NCI-H345 treated with DMSO at 0.1 percent for 48 hours (cell line): ENCODE measurements at regions not wholly inside any gene's neighbourhood (a gene's known extent, or its start where the extent isn't known, plus 50 kb on each side); places are given as distances from the start of the nearest gene placed in this dataset.

Source experiments
- DNase-seq: peaks from one replicate; lab custom pipeline; 2025; ENCODE audit not compliant: unreplicated experiment; lab: John Stamatoyannopoulos, UW

DNA sequence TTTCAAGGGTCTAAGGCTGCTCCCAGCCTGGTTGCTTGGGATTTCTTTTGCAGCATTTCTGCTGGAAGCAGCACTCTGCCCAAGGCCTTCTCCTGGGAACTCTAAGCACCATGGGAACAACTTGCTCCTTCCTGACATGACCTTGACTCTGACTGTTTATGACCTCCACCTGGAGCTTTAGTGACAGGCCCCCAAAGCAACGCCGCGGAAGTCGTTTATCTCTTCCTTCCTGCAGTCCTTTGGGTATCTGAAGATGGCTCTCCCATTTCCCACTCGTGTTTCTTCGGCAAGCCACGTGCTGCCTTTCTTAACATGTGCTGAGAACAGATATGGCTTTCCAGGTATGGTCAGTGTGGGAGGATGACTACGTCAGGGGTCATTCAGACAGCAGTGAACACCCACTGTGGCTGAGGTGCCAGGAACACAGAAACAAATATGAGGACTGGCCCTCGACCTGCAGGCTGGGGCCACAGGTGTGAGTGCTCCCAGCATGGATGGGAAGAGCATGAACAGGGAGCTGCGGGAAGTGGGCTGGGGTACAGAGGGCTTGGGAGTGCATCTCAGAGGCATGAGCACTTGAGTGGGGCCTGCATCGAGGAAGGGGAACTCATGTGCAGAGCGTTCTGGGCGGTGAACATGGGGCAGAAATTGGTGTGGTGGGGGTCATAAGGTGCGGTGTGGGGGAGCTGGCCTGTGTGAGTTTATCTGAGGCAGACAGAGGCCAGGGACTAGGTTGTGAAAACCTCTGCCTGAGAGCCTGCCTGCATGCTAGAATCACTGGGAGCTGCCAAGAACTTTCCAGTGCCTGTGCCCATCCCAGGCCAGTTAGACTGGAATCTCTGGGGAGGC, 140.5 kb downstream of the TSN start:
- no peak for DNase-seq

DNA sequence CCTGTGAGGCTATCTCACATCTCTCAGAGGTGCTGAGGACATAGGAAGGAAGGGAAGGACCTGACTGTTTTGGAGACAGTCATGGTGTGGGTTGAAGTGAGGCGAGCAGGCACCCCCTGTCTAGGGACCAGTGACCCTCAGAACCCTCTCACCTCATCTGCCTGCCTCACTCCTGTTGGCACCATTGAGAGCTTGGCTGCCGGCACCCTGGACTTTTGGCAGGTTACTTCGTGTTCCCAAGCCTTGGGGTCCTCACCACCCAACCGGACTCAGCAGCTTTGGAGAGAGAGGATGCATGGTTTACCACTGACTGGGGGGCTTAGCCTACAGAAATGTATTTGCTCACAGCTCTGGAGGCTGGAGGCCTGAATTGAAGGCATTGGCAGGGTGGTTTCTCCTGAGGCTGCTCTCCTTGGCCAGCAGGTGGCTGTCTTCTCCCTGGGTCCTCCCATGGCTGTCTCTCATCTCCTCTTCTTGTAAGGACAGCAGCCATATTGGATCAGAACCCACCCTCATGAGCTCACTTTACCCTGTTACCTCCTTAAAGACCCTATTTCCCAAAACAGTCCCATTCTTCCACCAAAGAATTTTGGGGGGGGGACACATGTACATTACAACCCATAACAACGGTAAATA, 142.0 kb downstream of the TSN start:
- peak; percentile 14 for DNase-seq

- DNase-seq: no peak
Observed at GRCh38 chr2:121898483-121898882, 143.0 kb downstream of the TSN start.

- DNase-seq: no peak
Observed at GRCh38 chr2:121900391-121900790, 144.9 kb downstream of the TSN start.

DNA sequence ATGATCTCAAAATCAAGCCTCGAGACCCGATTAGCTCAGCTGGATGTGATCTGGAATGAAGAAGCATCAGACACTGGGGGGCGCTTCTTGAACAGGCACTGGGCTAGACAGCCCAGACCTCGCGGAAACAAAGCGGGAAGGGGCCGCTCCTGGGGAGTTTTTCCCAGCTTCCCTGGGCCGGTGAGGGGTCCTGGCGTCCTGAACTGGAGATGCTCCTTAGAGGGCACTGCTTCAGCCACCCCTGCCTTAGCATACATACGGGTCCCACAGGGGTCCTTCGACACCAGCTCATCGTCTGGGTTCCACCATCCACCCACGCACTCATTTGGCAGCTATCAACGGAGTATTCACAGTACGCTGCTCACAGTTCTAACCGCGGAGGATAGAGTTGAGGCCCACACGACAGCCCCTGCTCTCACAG, 146.7 kb downstream of the TSN start:
- DNase-seq: no peak

DNA sequence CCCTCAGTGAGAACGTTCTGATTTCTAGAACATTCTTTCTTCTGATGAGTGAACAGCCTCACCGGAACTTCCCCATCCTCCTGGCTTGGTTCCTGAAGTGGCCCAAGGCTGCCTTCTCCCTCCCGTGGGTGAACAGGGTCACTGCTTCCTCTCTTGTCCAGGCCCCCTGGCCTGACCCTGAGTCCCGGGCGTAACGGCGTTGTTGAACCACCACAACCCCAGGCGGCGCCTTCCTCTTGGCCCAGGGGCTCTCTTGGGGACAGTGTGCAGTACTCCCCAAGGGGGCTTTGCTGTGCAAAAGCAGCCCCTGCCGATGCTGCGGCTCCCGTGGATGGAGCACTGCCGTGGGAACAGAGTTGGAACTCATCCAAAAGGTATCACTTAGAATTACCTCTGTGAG, 147.2 kb downstream of the TSN start:
- no peak for DNase-seq

DNA sequence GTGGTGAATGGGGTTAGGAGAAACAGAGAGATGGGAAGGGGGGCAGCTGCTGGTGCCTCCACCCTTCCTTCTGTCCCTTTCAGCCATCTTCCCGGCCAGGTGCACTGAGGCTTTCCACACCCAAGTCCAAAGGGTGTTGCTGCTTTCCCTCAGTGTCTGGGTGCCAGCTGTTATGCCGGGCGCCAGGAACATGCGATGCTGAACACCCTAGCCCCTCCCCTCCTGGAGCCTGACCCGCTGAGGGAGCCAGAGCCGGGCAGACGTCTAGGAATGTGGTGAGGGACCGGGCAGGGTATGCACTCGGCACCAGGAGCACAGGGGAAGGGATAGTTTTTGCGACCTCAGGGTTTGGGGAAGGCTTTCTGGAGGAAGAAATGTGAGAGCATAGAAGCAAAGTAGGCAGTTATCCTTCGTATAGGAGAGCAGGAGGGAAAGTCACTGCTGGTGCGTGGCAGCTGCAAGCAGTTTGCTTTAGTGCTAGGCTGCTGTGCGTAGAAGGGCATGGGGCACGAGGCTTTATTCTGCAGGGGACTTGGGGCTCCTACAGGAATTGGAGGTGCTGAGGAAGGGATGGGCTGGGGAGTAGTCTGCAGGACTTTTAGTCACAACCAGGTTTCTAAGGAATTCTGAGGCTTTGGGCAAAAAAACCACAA, 147.7 kb downstream of the TSN start:
- no peak for DNase-seq

- DNase-seq: no peak
Observed at GRCh38 chr2:121904656-121905055, 149.2 kb downstream of the TSN start.

GRCh38 chr2:121905201-121905600, 149.8 kb downstream of the TSN start:
- no peak for DNase-seq

GRCh38 chr2:121906170-121906569, 150.7 kb downstream of the TSN start:
- DNase-seq: no peak

DNA sequence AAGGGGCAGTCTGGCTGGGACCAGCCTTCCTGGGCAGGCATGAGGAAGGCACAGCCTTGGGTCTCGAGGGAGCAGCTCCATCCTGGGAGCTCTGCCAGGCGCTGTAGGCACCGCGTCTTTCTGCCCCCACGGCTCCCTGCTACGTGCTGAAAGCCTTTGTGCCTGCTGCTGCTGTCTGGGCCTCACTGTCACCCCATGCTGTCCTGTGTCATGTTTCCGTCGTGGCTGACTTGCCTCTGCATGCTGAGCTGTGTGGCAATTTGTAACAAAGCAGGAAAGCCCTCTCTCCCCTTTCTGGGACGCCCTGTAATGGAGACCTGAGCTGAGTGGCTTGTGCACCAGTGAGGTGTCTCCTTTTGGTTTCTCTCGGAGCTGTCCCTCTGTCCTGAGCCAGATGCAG, 152.5 kb downstream of the TSN start:
- peak; percentile 94 for DNase-seq

- DNase-seq: no peak
Observed at GRCh38 chr2:121910139-121910538, 154.7 kb downstream of the TSN start.

GRCh38 chr2:121911036-121911435, 155.6 kb downstream of the TSN start:
- no peak for DNase-seq

GRCh38 chr2:121917143-121917542, 161.7 kb downstream of the TSN start:
- DNase-seq: no peak

DNA sequence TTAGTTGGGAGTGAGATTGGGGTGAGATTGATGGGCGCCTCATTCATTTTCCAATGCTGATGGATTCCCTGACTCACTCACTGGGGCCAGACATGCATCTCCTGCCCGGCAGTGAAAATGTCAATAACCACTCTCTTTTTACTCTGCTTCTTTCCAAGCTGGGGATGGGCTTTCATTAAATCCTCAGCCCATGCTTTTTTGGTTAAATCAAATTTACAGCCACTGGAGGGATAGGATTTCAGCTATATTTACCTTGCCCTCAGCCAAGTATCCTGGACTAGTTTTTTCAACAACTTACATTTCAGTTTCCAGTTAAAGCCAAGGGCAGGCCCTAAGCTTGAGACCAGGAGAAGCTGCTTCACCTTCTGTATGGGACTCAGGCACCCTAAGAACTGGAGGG, 162.8 kb downstream of the TSN start:
- no peak for DNase-seq

DNA sequence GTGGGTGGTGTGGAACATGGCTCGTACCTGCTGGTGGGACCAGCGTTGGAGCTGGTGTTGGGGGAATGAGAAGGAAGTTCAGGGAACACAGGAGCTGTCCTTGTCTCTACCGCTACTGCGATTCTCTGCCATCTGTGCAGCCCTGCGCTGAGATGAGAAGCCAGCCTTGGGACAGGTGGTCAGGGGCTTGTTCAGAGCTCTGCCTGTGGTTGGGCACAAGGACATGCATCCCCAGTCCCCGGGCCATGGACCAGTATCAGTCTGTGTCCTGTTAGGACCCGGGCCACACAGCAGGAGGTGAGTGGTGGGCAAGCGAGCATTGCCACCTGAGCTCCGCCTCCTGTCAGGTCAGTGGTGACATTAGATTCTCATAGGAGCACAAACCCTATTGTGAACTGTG, 164.4 kb downstream of the TSN start:
- no peak for DNase-seq

DNA sequence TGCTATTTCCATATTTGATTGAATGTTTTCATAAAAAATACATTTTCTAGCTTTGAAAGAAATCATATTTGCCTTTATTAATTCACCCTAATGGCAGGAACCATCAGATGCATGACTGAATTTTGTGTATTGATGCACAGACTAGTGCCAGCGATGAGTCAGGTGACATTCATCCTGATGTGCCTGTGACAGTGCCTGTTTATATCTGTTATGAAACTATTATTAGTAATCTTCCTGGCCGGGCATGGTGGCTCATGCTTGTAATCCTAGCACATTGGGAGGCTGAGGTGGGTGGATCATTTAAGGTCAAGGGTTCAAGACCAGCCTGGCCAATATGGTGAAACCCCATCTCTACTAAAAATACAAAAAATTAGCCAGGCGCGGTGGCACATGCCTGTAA, 170.0 kb downstream of the TSN start:
- no peak for DNase-seq

GRCh38 chr2:121943285-121943684, 187.8 kb downstream of the TSN start:
- DNase-seq: no peak

- DNase-seq: no peak
Observed at GRCh38 chr2:121944072-121944831, 188.8 kb downstream of the TSN start.

- no peak for DNase-seq
Observed at GRCh38 chr2:121947674-121948073, 192.2 kb downstream of the TSN start.

DNA sequence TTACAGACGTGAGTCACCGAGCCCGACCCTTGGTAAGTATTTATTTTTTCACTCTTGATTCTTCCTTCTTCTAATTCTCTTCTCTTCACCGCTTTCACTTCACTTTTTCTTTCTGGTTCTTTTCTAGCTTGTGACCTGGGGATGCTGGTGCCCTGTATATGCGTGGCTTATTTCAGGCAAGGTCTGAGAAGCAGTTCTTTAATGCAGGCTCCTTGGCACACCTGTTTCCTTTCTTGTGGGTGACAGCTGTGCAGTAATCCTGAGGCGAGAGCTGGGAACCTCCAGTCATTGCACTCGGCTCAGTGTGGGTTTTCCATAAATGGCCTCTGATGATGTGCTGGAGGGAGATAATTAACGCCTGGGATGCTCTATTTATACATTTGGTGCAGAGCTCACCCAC, 193.8 kb downstream of the TSN start:
- no peak for DNase-seq
